A673 (cell line): ENCODE measurements at regions not wholly inside any gene's neighbourhood (a gene's known extent, or its start where the extent isn't known, plus 50 kb on each side); places are given as distances from the start of the nearest gene placed in this dataset.

ENCODE experiments used
- EZH2 ChIP-seq: fragments of 200-600 bp; sonication (generic); IDR thresholded peaks from 2 replicates; pipeline ENCODE4 v1.6.1; 2017; ENCODE audit warnings: borderline replicate concordance, low read depth, mild to moderate bottlenecking, mixed read lengths, antibody characterized with exemption, low read length; ENCODE audit not compliant: poor library complexity, severe bottlenecking
- TF ChIP-seq, protein P1 (sequence below): fragments of 300-800, 200-600 bp; sonication (generic); conservative IDR thresholded peaks from 2 replicates; pipeline ENCODE4 v1.5.1; 2017; ENCODE audit warnings: low read depth, mild to moderate bottlenecking, antibody characterized with exemption, low read length, moderate library complexity, mixed read lengths

GRCh38 chr3:124352149-124352539 is 360.2 kb upstream of the ROPN1 start:
- no peak for TF ChIP-seq EZH2
- TF ChIP-seq, protein P1, sequence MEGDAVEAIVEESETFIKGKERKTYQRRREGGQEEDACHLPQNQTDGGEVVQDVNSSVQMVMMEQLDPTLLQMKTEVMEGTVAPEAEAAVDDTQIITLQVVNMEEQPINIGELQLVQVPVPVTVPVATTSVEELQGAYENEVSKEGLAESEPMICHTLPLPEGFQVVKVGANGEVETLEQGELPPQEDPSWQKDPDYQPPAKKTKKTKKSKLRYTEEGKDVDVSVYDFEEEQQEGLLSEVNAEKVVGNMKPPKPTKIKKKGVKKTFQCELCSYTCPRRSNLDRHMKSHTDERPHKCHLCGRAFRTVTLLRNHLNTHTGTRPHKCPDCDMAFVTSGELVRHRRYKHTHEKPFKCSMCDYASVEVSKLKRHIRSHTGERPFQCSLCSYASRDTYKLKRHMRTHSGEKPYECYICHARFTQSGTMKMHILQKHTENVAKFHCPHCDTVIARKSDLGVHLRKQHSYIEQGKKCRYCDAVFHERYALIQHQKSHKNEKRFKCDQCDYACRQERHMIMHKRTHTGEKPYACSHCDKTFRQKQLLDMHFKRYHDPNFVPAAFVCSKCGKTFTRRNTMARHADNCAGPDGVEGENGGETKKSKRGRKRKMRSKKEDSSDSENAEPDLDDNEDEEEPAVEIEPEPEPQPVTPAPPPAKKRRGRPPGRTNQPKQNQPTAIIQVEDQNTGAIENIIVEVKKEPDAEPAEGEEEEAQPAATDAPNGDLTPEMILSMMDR, result no peak
